GM20431 (cell line): ENCODE measurements at regions not wholly inside any gene's neighbourhood (a gene's known extent, or its start where the extent isn't known, plus 50 kb on each side); places are given as distances from the start of the nearest gene placed in this dataset.
"Not testable (repeated sequence)": the region's sequence is repeated elsewhere in the genome, so short reads cannot be mapped to it uniquely, and the experiment has no call there.

Experiments
- in situ Hi-C: fragments of 300-500 bp; cut with MseI, MboI; formaldehyde crosslinking; loops from one replicate; pipeline ENCODE4 v1.15.0; 2020; ENCODE audit warnings: low sequenced_read_pairs; ENCODE audit not compliant: unreplicated experiment

DNA sequence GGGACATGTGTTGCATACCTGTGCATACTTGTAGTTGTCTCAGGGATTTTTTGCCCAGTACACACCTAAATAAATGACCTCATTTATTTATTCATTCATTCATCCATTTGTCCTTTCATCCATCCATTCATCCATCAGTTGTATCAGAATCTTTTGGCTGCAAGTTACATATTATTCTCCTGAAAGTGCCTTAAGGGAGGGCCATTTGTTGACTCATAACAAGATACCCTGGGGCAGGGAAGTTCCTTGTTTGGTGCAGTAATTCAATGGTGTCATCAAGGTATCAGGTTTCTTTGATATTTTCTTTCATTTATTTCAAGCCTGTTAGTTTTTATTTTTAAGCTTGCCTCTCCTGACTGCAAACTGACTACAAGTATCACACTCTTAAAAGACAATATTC, 597.9 kb upstream of the TLE4 start:
- in situ Hi-C loops, result no loop called here

GRCh38 chr9:78982849-78983248, 588.9 kb upstream of the TLE4 start:
- in situ Hi-C loops, result no loop called here

- in situ Hi-C loops, result no loop called here
Measured at GRCh38 chr9:78985084-78985738, 586.6 kb upstream of the TLE4 start.

GRCh38 chr9:78986446-78986845, 585.3 kb upstream of the TLE4 start:
- in situ Hi-C loops, result no loop called here

DNA sequence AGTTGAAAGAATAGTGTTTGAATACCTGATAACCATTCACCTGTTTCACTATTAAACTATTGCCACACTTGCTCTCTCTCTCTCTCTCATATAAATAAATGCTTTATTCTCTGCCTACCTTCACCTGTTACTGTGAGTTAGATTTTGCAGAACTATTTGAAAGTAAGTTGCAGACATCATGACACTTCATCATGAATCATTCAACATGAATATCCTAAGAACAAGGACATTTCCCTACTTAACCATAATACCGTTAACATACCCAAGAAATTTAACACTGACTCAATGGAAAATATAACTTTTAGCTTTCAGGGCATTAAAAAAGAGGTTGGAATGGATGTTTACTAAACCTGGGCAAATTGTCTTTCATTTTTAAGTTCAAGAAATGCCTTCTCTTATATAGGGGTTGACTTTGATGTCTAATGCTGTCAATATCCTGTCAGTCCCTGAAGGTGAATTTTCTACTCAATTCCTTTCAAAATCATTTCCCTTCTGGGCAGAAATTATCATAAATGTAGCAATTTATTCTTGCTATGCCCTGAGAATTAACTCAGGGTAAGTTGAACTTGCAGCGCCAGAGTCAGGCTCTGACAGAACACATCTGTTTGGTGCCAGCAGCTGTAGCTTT, 582.6 kb upstream of the TLE4 start:
- in situ Hi-C loops, result no loop called here

- in situ Hi-C loops, result no loop called here
Measured at GRCh38 chr9:78994471-78994870, 577.3 kb upstream of the TLE4 start.

DNA sequence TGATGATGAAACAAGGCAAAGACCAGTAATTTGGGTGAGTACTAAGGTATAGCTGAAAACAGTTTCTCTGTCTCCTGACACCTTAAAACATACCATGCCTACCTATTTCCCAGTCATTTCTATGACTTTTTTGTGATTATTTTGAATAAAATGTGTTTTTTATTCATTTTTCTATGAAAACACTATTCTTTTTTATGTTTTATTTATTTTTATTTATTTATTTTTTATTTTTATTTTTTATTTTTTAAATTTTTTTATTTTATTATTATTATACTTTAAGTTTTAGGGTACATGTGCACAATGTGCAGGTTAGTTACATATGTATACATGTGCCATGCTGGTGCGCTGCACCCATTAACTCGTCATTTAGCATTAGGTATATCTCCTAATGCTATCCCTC, 576.8 kb upstream of the TLE4 start:
- in situ Hi-C loops, result not testable (repeated sequence)

DNA sequence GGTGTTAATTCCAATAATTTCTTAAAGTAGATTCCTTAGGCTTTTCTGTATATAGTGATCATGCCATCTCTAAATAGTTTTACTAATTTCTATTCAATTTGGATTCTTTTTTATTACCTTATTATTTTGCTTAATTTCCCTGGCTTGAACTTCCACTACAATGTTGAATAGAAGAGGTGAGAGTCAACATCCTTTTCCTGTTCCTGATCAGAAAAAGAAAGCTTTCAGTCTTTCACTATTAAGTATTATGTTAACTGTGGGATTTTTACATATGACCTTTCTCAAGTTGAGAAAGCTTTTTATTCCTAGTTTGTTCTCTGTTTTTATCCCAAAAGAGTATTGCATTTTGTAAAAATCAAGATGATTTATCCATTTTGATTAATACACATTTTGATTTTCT, 574.5 kb upstream of the TLE4 start:
- in situ Hi-C loops, result no loop called here

DNA sequence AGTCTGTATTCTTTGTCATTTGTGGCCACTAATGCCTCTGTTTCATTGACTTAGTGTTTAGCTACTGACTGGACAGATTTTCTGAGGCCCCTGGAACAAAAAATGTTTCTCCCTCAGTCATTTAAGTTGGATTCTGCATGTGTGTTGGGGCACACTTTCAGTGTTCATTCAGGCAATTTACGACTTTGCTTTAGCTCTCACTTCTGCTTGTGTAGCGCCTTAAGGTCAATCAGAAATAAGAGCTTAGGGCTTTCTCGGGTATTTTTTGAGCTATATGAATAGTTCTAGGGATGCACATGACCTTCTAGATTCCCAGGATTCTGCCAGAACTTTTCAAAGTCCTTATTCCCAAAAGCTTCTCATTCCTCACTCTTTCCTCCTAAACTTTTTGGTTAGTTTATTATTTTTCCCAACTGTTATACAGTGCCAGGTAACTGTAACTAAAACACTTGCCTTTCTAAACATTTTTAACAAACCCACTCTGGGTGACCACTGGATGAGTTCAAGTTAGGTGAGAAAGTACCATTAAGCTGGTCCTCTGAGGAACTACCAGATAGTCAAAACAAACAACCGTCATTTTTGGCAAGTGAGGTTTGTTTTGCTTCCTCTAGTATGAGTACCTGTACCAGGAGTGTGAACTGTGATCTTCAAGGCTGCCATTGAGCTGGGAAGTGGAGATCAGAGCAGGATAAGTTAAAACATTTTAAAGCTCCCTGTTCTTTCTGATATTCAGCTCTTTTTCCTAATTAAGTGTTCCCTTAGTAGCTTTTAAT, 571.3 kb upstream of the TLE4 start:
- in situ Hi-C loops, result no loop called here

DNA sequence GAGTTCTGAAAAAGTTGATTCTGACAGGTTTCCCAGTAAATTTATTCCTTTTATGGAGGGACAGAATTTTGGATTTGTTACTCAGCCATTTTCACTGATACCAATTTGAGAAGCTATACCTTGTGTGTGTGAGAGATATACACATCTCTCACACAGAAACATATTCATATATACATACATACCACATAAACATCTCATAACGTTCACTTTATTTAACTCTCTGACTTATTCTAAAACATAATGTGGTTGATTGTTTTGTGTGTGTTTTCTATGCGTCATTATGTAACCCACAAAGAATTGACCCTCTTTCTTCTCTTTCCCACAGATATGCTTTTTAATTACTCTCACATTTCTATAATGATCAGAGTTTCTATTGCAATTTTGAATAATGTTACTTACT, 570.8 kb upstream of the TLE4 start:
- in situ Hi-C loops, result no loop called here

DNA sequence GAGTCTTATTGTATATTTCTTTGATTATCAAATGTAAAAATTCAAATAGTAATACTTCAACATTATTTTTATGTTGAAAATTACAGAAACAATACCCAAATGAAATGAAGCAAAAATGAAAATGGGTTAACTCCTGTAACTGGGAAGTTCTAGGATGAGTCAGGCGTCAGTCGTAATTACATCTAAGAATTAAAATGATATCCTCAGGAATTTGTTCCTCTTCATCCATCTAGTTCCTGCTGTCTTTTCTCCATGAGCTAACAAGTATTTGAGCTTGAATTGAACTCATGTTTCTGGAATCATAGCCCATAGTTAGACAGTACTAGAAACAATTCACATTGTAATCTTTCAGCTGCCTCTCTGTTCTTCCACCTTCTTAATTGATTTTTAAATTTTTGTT, 568.3 kb upstream of the TLE4 start:
- in situ Hi-C loops, result no loop called here

- in situ Hi-C loops, result no loop called here
Measured at GRCh38 chr9:79004032-79004431, 567.7 kb upstream of the TLE4 start.

- in situ Hi-C loops, result no loop called here
Measured at GRCh38 chr9:79006546-79006945, 565.2 kb upstream of the TLE4 start.

DNA sequence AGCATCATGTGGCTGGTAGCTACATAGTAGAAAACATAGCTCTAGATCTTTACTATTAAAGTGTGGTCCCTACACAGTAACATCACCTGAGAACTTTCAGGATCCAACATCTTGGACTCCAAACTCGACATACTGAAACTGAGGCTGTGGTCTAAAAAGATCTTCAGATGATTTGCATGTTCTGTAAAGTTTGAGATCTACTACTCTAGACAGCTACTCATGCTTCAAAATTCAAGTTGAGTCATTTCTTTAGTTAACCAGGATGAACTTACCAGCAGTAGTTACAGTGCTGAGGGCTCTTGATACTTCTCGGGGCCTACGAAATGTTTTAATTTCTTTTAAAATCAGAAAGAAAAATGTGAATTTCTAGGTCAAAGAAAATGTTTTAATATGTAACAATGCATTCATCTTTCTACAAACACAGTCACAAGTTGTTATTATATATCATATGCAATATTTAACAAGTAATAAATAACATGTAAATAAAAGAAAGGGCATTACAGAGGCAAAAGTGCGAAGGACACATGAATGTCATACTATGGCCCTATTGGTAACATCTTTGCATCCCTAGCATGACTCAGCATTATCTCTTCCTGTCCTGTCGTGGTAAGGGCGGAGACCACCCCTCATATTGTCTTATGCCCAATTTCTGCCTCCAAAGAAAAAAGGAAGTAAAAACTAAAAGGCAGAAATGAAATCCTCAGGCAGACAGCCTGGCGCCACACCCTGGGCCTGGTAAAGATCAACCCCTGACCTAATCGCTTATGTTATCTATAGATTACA, 563.9 kb upstream of the TLE4 start:
- in situ Hi-C loops, result no loop called here

- in situ Hi-C loops, result no loop called here
Measured at GRCh38 chr9:79008916-79009315, 562.8 kb upstream of the TLE4 start.

DNA sequence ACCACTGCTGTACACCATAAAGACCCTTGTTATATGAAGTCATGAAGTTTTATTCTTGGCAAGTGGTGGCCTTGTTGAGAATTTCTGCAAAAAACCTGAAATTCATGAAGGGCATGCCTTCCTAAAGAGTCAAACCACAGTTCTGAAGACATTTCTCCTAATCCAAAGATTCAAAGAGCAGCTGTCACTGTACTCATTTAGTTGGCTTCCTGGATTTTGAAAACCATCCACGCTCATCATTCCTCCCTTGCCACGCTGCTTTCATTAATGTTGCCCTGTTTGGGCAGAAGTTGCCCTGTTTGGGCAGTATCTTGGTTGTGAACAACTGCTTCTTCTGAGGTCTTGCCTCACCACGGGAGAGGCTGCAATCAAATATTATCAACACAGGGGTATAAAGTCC, 560.3 kb upstream of the TLE4 start:
- in situ Hi-C loops, result no loop called here

- in situ Hi-C loops, result no loop called here
Measured at GRCh38 chr9:79012561-79012960, 559.2 kb upstream of the TLE4 start.

- in situ Hi-C loops, result no loop called here
Measured at GRCh38 chr9:79013715-79014610, 557.8 kb upstream of the TLE4 start.

DNA sequence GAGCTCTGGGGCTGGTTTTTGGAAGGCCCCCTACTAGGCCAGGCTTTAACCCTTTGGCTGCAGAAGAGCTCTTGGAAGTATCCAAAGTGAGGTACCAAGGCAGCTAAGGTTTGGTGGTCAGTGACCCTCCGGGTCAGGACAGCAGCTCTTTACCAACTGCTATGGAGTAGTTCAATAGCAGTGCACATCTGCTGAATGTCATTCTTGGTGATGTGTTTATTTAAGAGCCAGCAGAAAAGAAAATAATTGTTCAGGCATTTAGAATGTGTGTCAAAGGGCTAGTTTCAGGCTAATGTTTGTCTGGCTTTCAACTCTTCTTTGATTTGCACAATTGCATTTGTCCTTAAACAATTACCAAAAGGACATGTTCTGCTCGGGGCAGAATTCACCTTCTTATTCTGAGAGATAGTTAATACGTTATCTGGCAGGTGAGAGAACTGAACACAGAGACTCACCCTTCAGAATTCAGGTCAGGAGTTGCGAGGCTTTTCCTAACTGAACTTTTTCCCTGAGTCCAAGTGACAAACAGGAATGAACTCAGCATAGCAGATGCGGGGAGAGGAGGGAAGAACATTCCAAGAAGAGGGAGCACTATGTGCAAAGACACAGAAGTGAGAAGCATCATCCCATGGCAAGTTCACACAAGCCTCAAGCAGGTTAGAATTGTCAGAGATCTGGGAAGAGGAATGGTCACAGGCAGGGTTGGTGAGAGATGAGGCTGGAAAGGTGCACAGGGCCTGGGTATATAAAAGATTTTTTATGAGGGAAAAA, 556.7 kb upstream of the TLE4 start:
- in situ Hi-C loops, result no loop called here
